ENCODE measurements at regions not wholly inside any gene's neighbourhood (a gene's known extent, or its start where the extent isn't known, plus 50 kb on each side); places are given as distances from the start of the nearest gene placed in this dataset.

DNA sequence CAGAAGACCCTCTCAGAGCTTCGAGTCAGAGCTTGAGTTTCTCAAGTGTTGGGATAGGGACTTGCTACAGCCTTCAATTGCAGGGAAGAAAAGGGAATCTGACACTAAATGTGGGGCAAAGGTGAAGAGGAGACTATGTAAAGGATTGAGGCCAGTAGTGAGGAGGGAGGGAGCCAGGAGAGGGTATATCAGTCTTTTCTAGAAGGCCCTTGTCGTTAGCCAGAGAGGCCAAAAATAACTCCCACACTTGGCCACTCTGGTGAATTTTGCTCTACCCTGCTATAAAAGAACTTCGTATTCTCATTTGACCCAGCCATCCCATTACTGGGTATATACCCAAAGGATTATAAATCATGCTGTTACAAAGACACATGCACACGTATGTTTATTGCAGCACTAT is 162.0 kb downstream of the MDFIC start:
- no peak overlapping the region for H3K27ac ChIP-seq (ENCODE audit: low read length)
- H3K27me3 ChIP-seq (ENCODE audit: insufficient read depth, low read depth, low read length), result no peaks in the 10 kb centered on the region
- H3K79me2 ChIP-seq (replicated peaks; ENCODE audit: insufficient read depth, low read length), result no peaks in the 10 kb centered on the region
- H3K4me2 ChIP-seq (ENCODE audit: low read length), result no peak overlapping the region
- no peaks in the 10 kb centered on the region for H3K9me3 ChIP-seq (ENCODE audit: low read length)
- H3K9ac ChIP-seq (ENCODE audit: low read length), result no peak overlapping the region
- no peaks in the 10 kb centered on the region for H3F3A ChIP-seq (ENCODE audit: insufficient read depth, low read length, poor library complexity, severe bottlenecking)
- no peak overlapping the region for H3K4me3 ChIP-seq (ENCODE audit: low read length)
- H3K36me3 ChIP-seq (ENCODE audit: insufficient read depth, low read length), result no peaks in the 10 kb centered on the region
- no peaks in the 10 kb centered on the region for H3K9me2 ChIP-seq (ENCODE audit: insufficient read depth, low read length)
- no peak overlapping the region for H2AFZ ChIP-seq (ENCODE audit: low read depth, low read length)
- H4K20me1 ChIP-seq (ENCODE audit: insufficient read depth), result no peaks in the 10 kb centered on the region
- TF ChIP-seq, protein P1, sequence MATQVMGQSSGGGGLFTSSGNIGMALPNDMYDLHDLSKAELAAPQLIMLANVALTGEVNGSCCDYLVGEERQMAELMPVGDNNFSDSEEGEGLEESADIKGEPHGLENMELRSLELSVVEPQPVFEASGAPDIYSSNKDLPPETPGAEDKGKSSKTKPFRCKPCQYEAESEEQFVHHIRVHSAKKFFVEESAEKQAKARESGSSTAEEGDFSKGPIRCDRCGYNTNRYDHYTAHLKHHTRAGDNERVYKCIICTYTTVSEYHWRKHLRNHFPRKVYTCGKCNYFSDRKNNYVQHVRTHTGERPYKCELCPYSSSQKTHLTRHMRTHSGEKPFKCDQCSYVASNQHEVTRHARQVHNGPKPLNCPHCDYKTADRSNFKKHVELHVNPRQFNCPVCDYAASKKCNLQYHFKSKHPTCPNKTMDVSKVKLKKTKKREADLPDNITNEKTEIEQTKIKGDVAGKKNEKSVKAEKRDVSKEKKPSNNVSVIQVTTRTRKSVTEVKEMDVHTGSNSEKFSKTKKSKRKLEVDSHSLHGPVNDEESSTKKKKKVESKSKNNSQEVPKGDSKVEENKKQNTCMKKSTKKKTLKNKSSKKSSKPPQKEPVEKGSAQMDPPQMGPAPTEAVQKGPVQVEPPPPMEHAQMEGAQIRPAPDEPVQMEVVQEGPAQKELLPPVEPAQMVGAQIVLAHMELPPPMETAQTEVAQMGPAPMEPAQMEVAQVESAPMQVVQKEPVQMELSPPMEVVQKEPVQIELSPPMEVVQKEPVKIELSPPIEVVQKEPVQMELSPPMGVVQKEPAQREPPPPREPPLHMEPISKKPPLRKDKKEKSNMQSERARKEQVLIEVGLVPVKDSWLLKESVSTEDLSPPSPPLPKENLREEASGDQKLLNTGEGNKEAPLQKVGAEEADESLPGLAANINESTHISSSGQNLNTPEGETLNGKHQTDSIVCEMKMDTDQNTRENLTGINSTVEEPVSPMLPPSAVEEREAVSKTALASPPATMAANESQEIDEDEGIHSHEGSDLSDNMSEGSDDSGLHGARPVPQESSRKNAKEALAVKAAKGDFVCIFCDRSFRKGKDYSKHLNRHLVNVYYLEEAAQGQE (IDR thresholded peaks at IDR 0.05; ENCODE audit: borderline replicate concordance), result no peak
- no peak for TF ChIP-seq MXI1 (conservative IDR thresholded peaks at IDR 0.05; ENCODE audit: poor library complexity, severe bottlenecking)
- TF ChIP-seq RAD21 (conservative IDR thresholded peaks at IDR 0.05), result no peak
- no peak for TF ChIP-seq SMC3 (conservative IDR thresholded peaks at IDR 0.05; ENCODE audit: poor library complexity)
- TF ChIP-seq, protein P2, sequence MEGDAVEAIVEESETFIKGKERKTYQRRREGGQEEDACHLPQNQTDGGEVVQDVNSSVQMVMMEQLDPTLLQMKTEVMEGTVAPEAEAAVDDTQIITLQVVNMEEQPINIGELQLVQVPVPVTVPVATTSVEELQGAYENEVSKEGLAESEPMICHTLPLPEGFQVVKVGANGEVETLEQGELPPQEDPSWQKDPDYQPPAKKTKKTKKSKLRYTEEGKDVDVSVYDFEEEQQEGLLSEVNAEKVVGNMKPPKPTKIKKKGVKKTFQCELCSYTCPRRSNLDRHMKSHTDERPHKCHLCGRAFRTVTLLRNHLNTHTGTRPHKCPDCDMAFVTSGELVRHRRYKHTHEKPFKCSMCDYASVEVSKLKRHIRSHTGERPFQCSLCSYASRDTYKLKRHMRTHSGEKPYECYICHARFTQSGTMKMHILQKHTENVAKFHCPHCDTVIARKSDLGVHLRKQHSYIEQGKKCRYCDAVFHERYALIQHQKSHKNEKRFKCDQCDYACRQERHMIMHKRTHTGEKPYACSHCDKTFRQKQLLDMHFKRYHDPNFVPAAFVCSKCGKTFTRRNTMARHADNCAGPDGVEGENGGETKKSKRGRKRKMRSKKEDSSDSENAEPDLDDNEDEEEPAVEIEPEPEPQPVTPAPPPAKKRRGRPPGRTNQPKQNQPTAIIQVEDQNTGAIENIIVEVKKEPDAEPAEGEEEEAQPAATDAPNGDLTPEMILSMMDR (IDR thresholded peaks at IDR 0.05; ENCODE audit: poor library complexity, severe bottlenecking), result no peak
- no peak for TF ChIP-seq EZH2 (IDR thresholded peaks at IDR 0.05; ENCODE audit: borderline replicate concordance, insufficient read depth, low read length, poor library complexity, severe bottlenecking)
- no peak for TF ChIP-seq TAF1 (IDR thresholded peaks at IDR 0.05; ENCODE audit: low read depth)
- TF ChIP-seq EP300 (conservative IDR thresholded peaks at IDR 0.05; ENCODE audit: poor library complexity, severe bottlenecking), result no peak
- no peak for TF ChIP-seq POLR2AphosphoS5 (IDR thresholded peaks at IDR 0.05)

GRCh38 chr7:115081772-115082171 is 159.9 kb downstream of the MDFIC start:
- Histone ChIP-seq H2AFZ (ENCODE audit: low read depth, low read length) (no peak overlapping the region), H3K27me3 (ENCODE audit: insufficient read depth, low read depth, low read length) (no peaks in the 10 kb centered on the region), H3K4me2 (ENCODE audit: low read length) (no peak overlapping the region), H3K9ac (ENCODE audit: low read length) (no peak overlapping the region), H3K9me2 (ENCODE audit: insufficient read depth, low read length) (no peaks in the 10 kb centered on the region), H3K4me3 (ENCODE audit: low read length) (no peak overlapping the region), H3K9me3 (ENCODE audit: low read length) (no peaks in the 10 kb centered on the region), H3K79me2 (replicated peaks; ENCODE audit: insufficient read depth, low read length) (no peaks in the 10 kb centered on the region), H3K27ac (ENCODE audit: low read length) (no peak overlapping the region), H3F3A (ENCODE audit: insufficient read depth, low read length, poor library complexity, severe bottlenecking) (no peaks in the 10 kb centered on the region), H4K20me1 (ENCODE audit: insufficient read depth) (no peaks in the 10 kb centered on the region), H3K36me3 (ENCODE audit: insufficient read depth, low read length) (no peaks in the 10 kb centered on the region)
- TF ChIP-seq TAF1 (IDR thresholded peaks at IDR 0.05; ENCODE audit: low read depth), result no peak
- no peak for TF ChIP-seq POLR2AphosphoS5 (IDR thresholded peaks at IDR 0.05)
- TF ChIP-seq, protein P1 (IDR thresholded peaks at IDR 0.05; ENCODE audit: borderline replicate concordance), result no peak
- TF ChIP-seq EZH2 (IDR thresholded peaks at IDR 0.05; ENCODE audit: borderline replicate concordance, insufficient read depth, low read length, poor library complexity, severe bottlenecking), result no peak
- no peak for TF ChIP-seq MXI1 (conservative IDR thresholded peaks at IDR 0.05; ENCODE audit: poor library complexity, severe bottlenecking)
- no peak for TF ChIP-seq EP300 (conservative IDR thresholded peaks at IDR 0.05; ENCODE audit: poor library complexity, severe bottlenecking)

All from neural cell (in vitro differentiated cells).